Right lobe of liver (tissue), 6 donors: ENCODE measurements at regions not wholly inside any gene's neighbourhood (a gene's known extent, or its start where the extent isn't known, plus 50 kb on each side); places are given as distances from the start of the nearest gene placed in this dataset.

Experiments used
- ATAC-seq, 4 donors: fragments of 200-7000 bp; cut with Tn5 transposase; one replicate each; pipeline ENCODE4 v1.9.1; 2020; ENCODE audit warnings: mild to moderate bottlenecking in 4 of 4, moderate library complexity in 4 of 4
- DNase-seq, 3 donors: peaks; one replicate each; pipeline ENCODE4 v3.0.0-alpha.2; 2020
- H3K27ac ChIP-seq, 3 donors: fragments of 200-600 bp; one replicate each; pipeline ENCODE4 v1.8.0; 2022
- H3K27me3 ChIP-seq, 2 donors: fragments of 200-600 bp; one replicate each; pipeline ENCODE4 v1.8.0; 2022
- H3K36me3 ChIP-seq, 4 donors: fragments of 200-600 bp; sonication (generic) in 1 of 4; one replicate each; pipeline versions ENCODE4 v1.5.1 to v1.8.0; 2017 to 2022; ENCODE audit warnings: control low read depth in 1 of 4
- H3K4me1 ChIP-seq, 4 donors: fragments of 200-600 bp; sonication (generic) in 1 of 4; one replicate each; pipeline versions ENCODE4 v1.5.1 to v1.8.0; 2017 to 2022; ENCODE audit warnings: control low read depth in 1 of 4
- H3K4me3 ChIP-seq, 3 donors: fragments of 200-600 bp; one replicate each; pipeline ENCODE4 v1.8.0; 2022
- H3K9me3 ChIP-seq, 4 donors: fragments of 200-600 bp; sonication (generic) in 1 of 4; one replicate each; pipeline versions ENCODE4 v1.5.1 to v1.8.0; 2017 to 2022; ENCODE audit warnings: control low read depth in 1 of 4
- CTCF ChIP-seq, 4 donors: fragments of 200-600 bp in 3 of 4; fragments of 450-650 bp in 1 of 4; IDR thresholded peaks; one replicate each; pipeline versions ENCODE4 v1.5.1 to v1.8.0; 2016 to 2022; ENCODE audit warnings: antibody characterized with exemption in 4 of 4, mild to moderate bottlenecking in 2 of 4
- POLR2A ChIP-seq: fragments of 450-650 bp; IDR thresholded peaks from one replicate; pipeline ENCODE4 v1.6.1; 2017; ENCODE audit warnings: antibody characterized with exemption, mild to moderate bottlenecking
- WGBS: methylation state at CpG from one replicate; pipeline ENCODE4 v1.1.6; 2018; ENCODE audit warnings: low coverage, low lambda C conversion rate; ENCODE audit not compliant: insufficient coverage; ENCODE audit errors: missing lambda C conversion rate; 5-methylcytosine and 5-hydroxymethylcytosine counted together
- intact Hi-C, 2 donors: fragments of 100-400 bp; cut with DNase I; formaldehyde crosslinking; loops; one replicate each; pipeline versions ENCODE4 v1.11.2 to v1.14.1; 2022
- donor health status: DM: no; HTN: yes; CAD: no.
- donor health status: DM: no; HTN: no; CAD: no.
- donor health status: DM: no; HTN: no; CAD: no.
- donor health status: DM: no; HTN: yes; CAD: no.
- donor health status: DM: no; HTN: yes; CAD: no.

GRCh38 chr13:53123536-53123935, 94.9 kb downstream of the OLFM4 start:
- TF ChIP-seq POLR2A (no peak), CTCF (IDR thresholded peaks at IDR 0.05) (no peak)

GRCh38 chr13:53124623-53125022, 96.0 kb downstream of the OLFM4 start:
- 57% methylated on average over 3 of the region's 3 CpGs for WGBS
- no peaks in the 10 kb centered on the region for H3K9me3 ChIP-seq
- no peak for TF ChIP-seq CTCF (IDR thresholded peaks at IDR 0.05)
- TF ChIP-seq POLR2A: no peak
- H3K27me3 ChIP-seq: no peaks in the 10 kb centered on the region
- ATAC-seq (no peak), DNase-seq (no peak)
- no peak overlapping the region for H3K27ac ChIP-seq
- intact Hi-C loops: no loop called here
- no peaks in the 10 kb centered on the region for H3K4me1 ChIP-seq
- no peak overlapping the region for H3K4me3 ChIP-seq
- no peaks in the 10 kb centered on the region for H3K36me3 ChIP-seq

More at GRCh38 chr13:53123536-53123935, 94.9 kb downstream of the OLFM4 start:
- DNase-seq (no peak), ATAC-seq (no peak)
- H3K36me3 ChIP-seq: no peaks in the 10 kb centered on the region
- WGBS: 35% methylated on average over 3 of the region's 3 CpGs
- H3K27ac ChIP-seq: no peak overlapping the region
- H3K4me3 ChIP-seq: no peak overlapping the region
- intact Hi-C loops: no loop called here
- H3K9me3 ChIP-seq: no peaks in the 10 kb centered on the region
- H3K4me1 ChIP-seq: no peaks in the 10 kb centered on the region
- no peaks in the 10 kb centered on the region for H3K27me3 ChIP-seq

- DNase-seq (no peak), ATAC-seq (no peak)
- intact Hi-C loops: no loop called here
Observed at GRCh38 chr13:53126841-53127245, 98.2 kb downstream of the OLFM4 start.

GRCh38 chr13:53127373-53127772, 98.8 kb downstream of the OLFM4 start:
- ATAC-seq (no peak), DNase-seq (no peak)
- H3K4me3 ChIP-seq: no peak overlapping the region
- H3K4me1 ChIP-seq: no peaks in the 10 kb centered on the region
- H3K36me3 ChIP-seq: no peaks in the 10 kb centered on the region
- WGBS: 8% methylated on average over 1 of the region's 2 CpGs
- intact Hi-C loops: no loop called here
- H3K27me3 ChIP-seq: no peaks in the 10 kb centered on the region
- no peaks in the 10 kb centered on the region for H3K9me3 ChIP-seq
- no peak overlapping the region for H3K27ac ChIP-seq
- TF ChIP-seq CTCF (IDR thresholded peaks at IDR 0.05) (no peak), POLR2A (no peak)

More at GRCh38 chr13:53126841-53127245, 98.2 kb downstream of the OLFM4 start:
- Histone ChIP-seq H3K36me3 (no peaks in the 10 kb centered on the region), H3K4me3 (no peak overlapping the region), H3K4me1 (no peaks in the 10 kb centered on the region), H3K27ac (no peak overlapping the region), H3K9me3 (no peaks in the 10 kb centered on the region), H3K27me3 (no peaks in the 10 kb centered on the region)
- TF ChIP-seq POLR2A (no peak), CTCF (IDR thresholded peaks at IDR 0.05) (no peak)
- 12% methylated on average over 1 of the region's 1 CpG for WGBS

GRCh38 chr13:53129864-53130393, 101.3 kb downstream of the OLFM4 start:
- H3K36me3 ChIP-seq: no peaks in the 10 kb centered on the region
- intact Hi-C loops: no loop called here
- ATAC-seq (no peak), DNase-seq (no peak)
- H3K4me1 ChIP-seq: no peaks in the 10 kb centered on the region
- TF ChIP-seq CTCF (IDR thresholded peaks at IDR 0.05): no peak
- no peak for TF ChIP-seq POLR2A
- no peak overlapping the region for H3K4me3 ChIP-seq
- H3K27me3 ChIP-seq: no peaks in the 10 kb centered on the region
- no peaks in the 10 kb centered on the region for H3K9me3 ChIP-seq
- no peak overlapping the region for H3K27ac ChIP-seq
- 40% methylated on average over 2 of the region's 2 CpGs for WGBS
